ENCODE measurements at regions not wholly inside any gene's neighbourhood (a gene's known extent, or its start where the extent isn't known, plus 50 kb on each side); places are given as distances from the start of the nearest gene placed in this dataset.

DNA sequence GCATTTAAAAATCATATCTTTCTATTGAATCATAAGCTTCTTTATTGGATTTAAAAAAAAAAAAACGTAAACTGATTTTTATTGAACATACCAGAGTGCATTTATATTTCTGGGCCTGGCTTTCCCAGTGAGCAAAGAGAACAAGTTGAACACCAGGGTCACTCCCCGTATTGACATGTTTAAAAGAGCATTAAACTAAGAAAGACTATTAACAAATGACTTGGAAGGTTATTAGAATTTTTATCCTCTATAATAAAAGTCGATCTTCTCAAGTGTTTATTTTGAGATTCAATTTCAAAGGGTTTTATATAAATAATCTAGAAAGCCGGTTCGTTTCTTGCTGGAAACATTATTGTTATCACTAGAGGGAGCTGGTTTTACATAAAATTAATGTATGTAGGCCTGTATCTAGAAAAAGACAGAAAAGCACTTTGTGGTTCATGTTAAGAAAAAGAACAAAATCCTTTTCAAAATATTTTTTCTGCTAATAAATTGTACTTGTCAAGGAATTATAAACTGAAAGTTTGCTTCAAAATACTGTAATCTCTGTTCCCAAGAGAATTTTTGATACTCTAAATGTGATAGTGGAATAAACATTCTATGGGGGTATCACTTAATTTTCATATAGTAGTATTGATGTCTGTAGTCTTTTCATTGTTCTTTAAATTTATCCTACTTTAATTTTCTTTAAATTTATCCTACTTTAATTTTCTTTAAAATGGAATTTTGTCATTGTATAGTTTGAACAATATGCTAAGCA lies 321.8 kb upstream of the MME start:
- Histone ChIP-seq H3K4me1 (ENCODE audit: control insufficient read depth in 2 of 2, insufficient read depth in 2 of 2, low read length in 2 of 2) (no peaks in the 10 kb centered on the region), H3K36me3 (ENCODE audit: control insufficient read depth in 2 of 2, insufficient read depth in 2 of 2, low read length in 2 of 2) (no peaks in the 10 kb centered on the region), H3K27ac (ENCODE audit: low read depth in 2 of 2, low read length in 2 of 2) (no peak overlapping the region), H3K4me3 (ENCODE audit: low read length in 2 of 2) (no peak overlapping the region), H3K27me3 (ENCODE audit: control insufficient read depth in 2 of 2, insufficient read depth in 2 of 2, low read length in 2 of 2) (no peaks in the 10 kb centered on the region), H3K9me3 (ENCODE audit: control insufficient read depth in 2 of 2, low read length in 2 of 2) (no peaks in the 10 kb centered on the region), H3K9ac (ENCODE audit: low read depth in 1 of 2, low read length in 2 of 2) (no peak overlapping the region)

DNA sequence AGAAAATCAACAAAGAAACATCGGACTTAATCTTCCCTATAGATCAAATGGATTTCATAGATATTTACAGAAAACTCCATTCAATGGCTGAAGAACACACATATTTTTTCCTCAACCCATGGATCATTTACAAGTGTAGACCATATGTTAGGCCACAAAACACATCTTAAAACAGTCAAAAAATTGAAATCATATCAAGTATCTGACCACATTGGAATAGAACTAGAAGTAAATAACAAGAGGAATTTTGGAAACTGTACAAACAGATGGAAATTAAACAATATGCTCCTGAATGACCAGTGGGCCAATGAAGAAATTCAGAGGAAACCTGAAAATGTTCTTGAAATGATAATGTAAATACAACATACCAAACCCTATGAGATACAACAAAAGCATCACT lies 323.1 kb upstream of the GPR149 start:
- H3K36me3 ChIP-seq (ENCODE audit: control insufficient read depth in 2 of 2, insufficient read depth in 2 of 2, low read length in 2 of 2) = no peaks in the 10 kb centered on the region

DNA sequence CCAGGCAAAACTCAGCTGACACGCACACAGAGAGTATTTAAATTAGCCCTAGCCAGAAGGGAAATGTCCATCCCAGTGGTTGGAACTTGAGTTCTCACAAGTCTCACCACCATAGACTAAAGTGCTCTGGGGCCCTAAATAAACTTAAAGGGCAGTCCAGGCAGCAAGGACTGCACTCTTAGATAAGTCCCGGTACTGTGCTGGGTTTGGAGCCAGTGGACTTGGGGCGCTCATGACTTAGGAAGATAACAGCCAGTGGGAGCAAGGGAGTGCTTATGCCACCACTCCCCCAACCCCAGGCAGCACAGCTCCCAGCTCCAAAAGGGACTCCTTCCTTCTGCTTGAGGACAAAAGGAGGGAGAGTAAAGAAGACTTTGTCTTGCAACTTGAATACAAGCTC lies 319.5 kb upstream of the GPR149 start:
- Histone ChIP-seq H3K4me3 (ENCODE audit: low read length in 2 of 2) (no peak overlapping the region), H3K27ac (ENCODE audit: low read depth in 2 of 2, low read length in 2 of 2) (no peak overlapping the region), H3K9me3 (ENCODE audit: control insufficient read depth in 2 of 2, low read length in 2 of 2) (no peaks in the 10 kb centered on the region), H3K4me1 (ENCODE audit: control insufficient read depth in 2 of 2, insufficient read depth in 2 of 2, low read length in 2 of 2) (no peaks in the 10 kb centered on the region), H3K27me3 (ENCODE audit: control insufficient read depth in 2 of 2, insufficient read depth in 2 of 2, low read length in 2 of 2) (no peaks in the 10 kb centered on the region), H3K36me3 (ENCODE audit: control insufficient read depth in 2 of 2, insufficient read depth in 2 of 2, low read length in 2 of 2) (no peaks in the 10 kb centered on the region), H3K9ac (ENCODE audit: low read depth in 1 of 2, low read length in 2 of 2) (no peak overlapping the region)

More for the DNA sequence above, 323.1 kb upstream of the GPR149 start:
- Histone ChIP-seq H3K4me3 (ENCODE audit: low read length in 2 of 2) (no peak overlapping the region), H3K9me3 (ENCODE audit: control insufficient read depth in 2 of 2, low read length in 2 of 2) (no peaks in the 10 kb centered on the region), H3K4me1 (ENCODE audit: control insufficient read depth in 2 of 2, insufficient read depth in 2 of 2, low read length in 2 of 2) (no peaks in the 10 kb centered on the region), H3K9ac (ENCODE audit: low read depth in 1 of 2, low read length in 2 of 2) (no peak overlapping the region), H3K27me3 (ENCODE audit: control insufficient read depth in 2 of 2, insufficient read depth in 2 of 2, low read length in 2 of 2) (no peaks in the 10 kb centered on the region), H3K27ac (ENCODE audit: low read depth in 2 of 2, low read length in 2 of 2) (no peak overlapping the region)

DNA sequence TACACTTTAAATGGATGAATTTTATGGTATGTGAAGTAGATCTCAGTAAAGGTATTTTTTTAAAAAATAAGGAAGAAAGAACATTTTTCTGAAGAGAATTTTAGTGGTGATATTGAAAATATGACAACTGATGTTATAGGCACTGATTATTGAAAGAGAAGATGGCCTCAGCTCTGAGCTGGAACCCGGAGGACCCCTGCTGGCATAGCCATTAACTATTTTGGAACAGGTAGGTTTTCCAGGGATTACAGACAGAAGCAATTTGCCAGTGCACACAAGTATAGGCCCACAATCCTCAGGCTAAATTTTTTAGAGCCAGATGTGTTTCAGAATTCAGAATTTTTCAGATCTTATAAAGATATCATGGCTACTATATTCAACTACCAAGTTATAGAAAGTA lies 315.9 kb upstream of the GPR149 start:
- no peaks in the 10 kb centered on the region for H3K9me3 ChIP-seq (ENCODE audit: control insufficient read depth in 2 of 2, low read length in 2 of 2)
- H3K36me3 ChIP-seq (ENCODE audit: control insufficient read depth in 2 of 2, insufficient read depth in 2 of 2, low read length in 2 of 2) = no peaks in the 10 kb centered on the region
- no peaks in the 10 kb centered on the region for H3K27me3 ChIP-seq (ENCODE audit: control insufficient read depth in 2 of 2, insufficient read depth in 2 of 2, low read length in 2 of 2)
- H3K4me1 ChIP-seq (ENCODE audit: control insufficient read depth in 2 of 2, insufficient read depth in 2 of 2, low read length in 2 of 2) = no peaks in the 10 kb centered on the region
- H3K9ac ChIP-seq (ENCODE audit: low read depth in 1 of 2, low read length in 2 of 2) = no peak overlapping the region
- no peak overlapping the region for H3K4me3 ChIP-seq (ENCODE audit: low read length in 2 of 2)
- no peak overlapping the region for H3K27ac ChIP-seq (ENCODE audit: low read depth in 2 of 2, low read length in 2 of 2)

DNA sequence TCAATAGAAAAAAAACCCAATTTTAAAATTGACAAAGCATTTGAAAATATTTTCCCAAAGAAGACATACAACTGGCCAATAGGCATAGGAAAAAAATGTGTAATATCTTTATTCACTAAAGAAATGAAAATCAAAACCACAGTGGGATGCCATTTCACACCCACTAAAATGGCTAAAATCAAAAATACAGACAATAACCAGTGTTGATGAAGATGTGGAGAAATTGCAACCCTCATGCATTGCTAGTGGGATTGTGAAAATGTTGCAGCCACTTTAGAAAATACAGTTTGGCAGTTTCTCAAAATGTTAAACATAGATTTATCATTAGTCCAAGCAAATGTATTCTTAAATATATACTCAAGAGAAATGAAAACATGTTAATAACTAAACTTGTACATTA lies 315.1 kb upstream of the GPR149 start:
- Histone ChIP-seq H3K27ac (ENCODE audit: low read depth in 2 of 2, low read length in 2 of 2) (no peak overlapping the region), H3K36me3 (ENCODE audit: control insufficient read depth in 2 of 2, insufficient read depth in 2 of 2, low read length in 2 of 2) (no peaks in the 10 kb centered on the region), H3K4me3 (ENCODE audit: low read length in 2 of 2) (no peak overlapping the region), H3K27me3 (ENCODE audit: control insufficient read depth in 2 of 2, insufficient read depth in 2 of 2, low read length in 2 of 2) (no peaks in the 10 kb centered on the region), H3K9ac (ENCODE audit: low read depth in 1 of 2, low read length in 2 of 2) (no peak overlapping the region), H3K4me1 (ENCODE audit: control insufficient read depth in 2 of 2, insufficient read depth in 2 of 2, low read length in 2 of 2) (no peaks in the 10 kb centered on the region), H3K9me3 (ENCODE audit: control insufficient read depth in 2 of 2, low read length in 2 of 2) (no peaks in the 10 kb centered on the region)

DNA sequence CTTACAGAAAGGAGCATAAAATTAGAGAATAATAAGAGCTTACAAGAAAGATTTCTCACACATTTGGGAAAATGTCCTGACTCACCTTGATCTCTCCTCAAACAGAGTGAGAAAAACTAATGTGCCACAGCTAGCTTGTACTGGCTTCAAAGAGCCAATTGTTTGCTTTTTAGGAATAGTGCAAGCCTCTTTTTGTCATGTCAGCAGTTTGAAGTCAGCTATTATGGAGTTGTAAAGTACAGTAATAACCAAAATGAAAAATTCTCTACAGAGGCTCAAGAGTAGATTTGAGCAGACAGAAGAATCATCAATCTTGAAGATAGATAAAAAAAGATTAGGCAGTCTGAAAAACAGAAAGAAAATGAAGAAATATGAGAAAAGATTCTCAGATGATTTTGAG lies 313.4 kb upstream of the GPR149 start:
- Histone ChIP-seq H3K27ac (ENCODE audit: low read depth in 2 of 2, low read length in 2 of 2) (no peak overlapping the region), H3K36me3 (ENCODE audit: control insufficient read depth in 2 of 2, insufficient read depth in 2 of 2, low read length in 2 of 2) (no peaks in the 10 kb centered on the region), H3K4me1 (ENCODE audit: control insufficient read depth in 2 of 2, insufficient read depth in 2 of 2, low read length in 2 of 2) (no peaks in the 10 kb centered on the region), H3K9me3 (ENCODE audit: control insufficient read depth in 2 of 2, low read length in 2 of 2) (no peaks in the 10 kb centered on the region), H3K9ac (ENCODE audit: low read depth in 1 of 2, low read length in 2 of 2) (no peak overlapping the region), H3K4me3 (ENCODE audit: low read length in 2 of 2) (no peak overlapping the region), H3K27me3 (ENCODE audit: control insufficient read depth in 2 of 2, insufficient read depth in 2 of 2, low read length in 2 of 2) (no peaks in the 10 kb centered on the region)

DNA sequence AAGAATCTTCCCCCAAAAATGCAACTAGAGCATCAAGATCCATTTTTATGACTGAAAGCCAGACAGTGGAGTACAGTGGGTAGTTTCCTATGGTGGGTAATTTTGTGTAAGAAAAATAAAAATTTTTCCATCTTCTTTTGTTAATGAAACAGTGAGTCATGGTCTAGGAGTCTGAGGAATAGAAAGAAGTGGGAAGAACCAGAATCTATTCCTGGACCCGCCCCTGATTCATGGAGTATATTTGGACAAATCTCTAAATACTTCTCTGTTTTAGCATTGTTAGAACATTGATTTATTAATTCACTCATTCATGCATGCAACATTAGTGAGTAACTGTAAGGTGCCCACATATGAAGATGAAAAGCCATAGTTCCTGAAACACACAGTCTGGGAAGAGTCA lies 304.5 kb upstream of the GPR149 start:
- H3K36me3 ChIP-seq (ENCODE audit: control insufficient read depth in 2 of 2, insufficient read depth in 2 of 2, low read length in 2 of 2) = no peaks in the 10 kb centered on the region
- no peak overlapping the region for H3K9ac ChIP-seq (ENCODE audit: low read depth in 1 of 2, low read length in 2 of 2)
- no peaks in the 10 kb centered on the region for H3K4me1 ChIP-seq (ENCODE audit: control insufficient read depth in 2 of 2, insufficient read depth in 2 of 2, low read length in 2 of 2)
- no peaks in the 10 kb centered on the region for H3K27me3 ChIP-seq (ENCODE audit: control insufficient read depth in 2 of 2, insufficient read depth in 2 of 2, low read length in 2 of 2)
- H3K27ac ChIP-seq (ENCODE audit: low read depth in 2 of 2, low read length in 2 of 2) = no peak overlapping the region
- no peaks in the 10 kb centered on the region for H3K9me3 ChIP-seq (ENCODE audit: control insufficient read depth in 2 of 2, low read length in 2 of 2)
- no peak overlapping the region for H3K4me3 ChIP-seq (ENCODE audit: low read length in 2 of 2)

DNA sequence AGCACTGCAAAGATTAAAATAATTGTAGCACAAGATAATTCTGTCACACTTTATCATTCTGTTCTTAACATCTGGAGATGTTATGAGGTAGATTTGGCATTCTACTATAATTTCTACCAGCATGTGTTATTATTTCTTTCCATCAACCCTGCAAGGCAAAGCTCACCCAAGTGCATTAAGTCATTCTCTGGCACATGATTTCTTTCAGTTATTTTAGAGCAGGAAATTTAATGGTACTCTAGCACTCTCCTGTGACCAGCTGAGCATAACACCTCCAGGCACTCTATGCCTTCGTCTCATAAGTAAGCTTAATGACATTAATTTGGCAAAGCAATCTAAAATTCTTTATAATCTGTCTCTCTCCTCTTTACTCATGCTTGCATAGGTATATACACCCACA lies 300.2 kb upstream of the GPR149 start:
- H3K27me3 ChIP-seq (ENCODE audit: control insufficient read depth in 2 of 2, insufficient read depth in 2 of 2, low read length in 2 of 2) = no peaks in the 10 kb centered on the region

DNA sequence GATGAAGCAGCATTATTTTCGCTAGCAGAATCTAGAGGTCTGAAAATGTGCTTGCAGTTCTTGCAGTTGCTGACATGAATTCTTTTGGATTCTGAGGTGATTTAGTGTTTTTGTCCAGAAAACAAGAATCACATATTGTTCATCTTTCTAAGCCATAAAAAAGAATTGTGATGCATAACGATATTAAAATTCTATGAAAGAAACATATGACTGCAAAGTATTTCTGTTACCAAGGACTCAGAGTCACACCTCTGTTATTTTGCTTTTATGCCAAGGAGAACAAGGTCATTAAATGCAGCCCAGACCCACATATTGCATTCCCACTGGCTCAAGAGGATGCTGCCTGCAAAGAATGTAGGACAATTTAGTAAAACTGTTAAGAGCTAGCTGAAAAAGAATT lies 299.8 kb upstream of the GPR149 start:
- Histone ChIP-seq H3K9me3 (ENCODE audit: control insufficient read depth in 2 of 2, low read length in 2 of 2) (no peaks in the 10 kb centered on the region), H3K4me1 (ENCODE audit: control insufficient read depth in 2 of 2, insufficient read depth in 2 of 2, low read length in 2 of 2) (no peaks in the 10 kb centered on the region), H3K9ac (ENCODE audit: low read depth in 1 of 2, low read length in 2 of 2) (no peak overlapping the region), H3K36me3 (ENCODE audit: control insufficient read depth in 2 of 2, insufficient read depth in 2 of 2, low read length in 2 of 2) (no peaks in the 10 kb centered on the region), H3K27me3 (ENCODE audit: control insufficient read depth in 2 of 2, insufficient read depth in 2 of 2, low read length in 2 of 2) (no peaks in the 10 kb centered on the region), H3K27ac (ENCODE audit: low read depth in 2 of 2, low read length in 2 of 2) (no peak overlapping the region), H3K4me3 (ENCODE audit: low read length in 2 of 2) (no peak overlapping the region)

More for the DNA sequence above, 300.2 kb upstream of the GPR149 start:
- H3K36me3 ChIP-seq (ENCODE audit: control insufficient read depth in 2 of 2, insufficient read depth in 2 of 2, low read length in 2 of 2) = no peaks in the 10 kb centered on the region
- no peak overlapping the region for H3K9ac ChIP-seq (ENCODE audit: low read depth in 1 of 2, low read length in 2 of 2)
- no peak overlapping the region for H3K27ac ChIP-seq (ENCODE audit: low read depth in 2 of 2, low read length in 2 of 2)
- no peak overlapping the region for H3K4me3 ChIP-seq (ENCODE audit: low read length in 2 of 2)
- no peaks in the 10 kb centered on the region for H3K4me1 ChIP-seq (ENCODE audit: control insufficient read depth in 2 of 2, insufficient read depth in 2 of 2, low read length in 2 of 2)
- H3K9me3 ChIP-seq (ENCODE audit: control insufficient read depth in 2 of 2, low read length in 2 of 2) = no peaks in the 10 kb centered on the region

DNA sequence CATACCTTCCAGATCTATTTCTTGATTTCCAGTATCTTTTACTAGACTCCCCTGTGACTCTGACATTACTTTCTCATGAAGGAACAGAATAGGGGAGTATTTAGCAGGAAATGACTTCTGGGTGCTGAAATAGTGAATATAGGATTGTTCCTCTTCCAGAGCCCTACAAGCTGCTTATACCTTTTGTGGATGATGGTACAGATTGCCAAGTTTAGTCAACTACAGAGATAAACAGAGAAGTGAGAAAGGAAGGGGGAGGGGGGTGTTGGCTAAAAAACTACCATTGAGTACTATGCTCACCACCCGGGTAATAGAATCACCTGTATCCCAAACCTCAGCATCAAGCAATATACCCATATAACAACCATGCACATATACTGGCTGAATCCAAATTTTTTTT lies 298.3 kb upstream of the GPR149 start:
- Histone ChIP-seq H3K36me3 (ENCODE audit: control insufficient read depth in 2 of 2, insufficient read depth in 2 of 2, low read length in 2 of 2) (no peaks in the 10 kb centered on the region), H3K9me3 (ENCODE audit: control insufficient read depth in 2 of 2, low read length in 2 of 2) (no peaks in the 10 kb centered on the region), H3K4me1 (ENCODE audit: control insufficient read depth in 2 of 2, insufficient read depth in 2 of 2, low read length in 2 of 2) (no peaks in the 10 kb centered on the region), H3K9ac (ENCODE audit: low read depth in 1 of 2, low read length in 2 of 2) (no peak overlapping the region), H3K4me3 (ENCODE audit: low read length in 2 of 2) (no peak overlapping the region), H3K27me3 (ENCODE audit: control insufficient read depth in 2 of 2, insufficient read depth in 2 of 2, low read length in 2 of 2) (no peaks in the 10 kb centered on the region), H3K27ac (ENCODE audit: low read depth in 2 of 2, low read length in 2 of 2) (no peak overlapping the region)

DNA sequence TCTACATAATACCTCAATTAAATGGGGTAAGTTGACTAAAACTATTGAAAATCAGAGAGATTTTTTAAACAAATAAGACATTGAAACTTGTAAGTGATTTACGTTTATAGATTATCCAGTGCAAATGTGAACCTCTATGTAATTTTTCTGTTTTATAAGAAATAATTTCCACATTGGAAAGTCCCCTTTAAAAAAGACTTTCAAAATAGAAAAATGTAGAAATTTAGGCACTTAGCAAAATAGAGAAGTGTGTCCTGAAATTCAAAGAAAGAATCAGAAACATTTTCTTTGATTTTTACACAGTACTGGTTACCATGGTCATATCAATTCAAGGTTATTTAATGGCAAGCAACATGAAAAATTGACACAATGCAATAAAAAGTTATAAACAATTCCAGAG lies 290.9 kb upstream of the GPR149 start:
- no peaks in the 10 kb centered on the region for H3K4me1 ChIP-seq (ENCODE audit: control insufficient read depth in 2 of 2, insufficient read depth in 2 of 2, low read length in 2 of 2)
- no peaks in the 10 kb centered on the region for H3K27me3 ChIP-seq (ENCODE audit: control insufficient read depth in 2 of 2, insufficient read depth in 2 of 2, low read length in 2 of 2)
- H3K9me3 ChIP-seq (ENCODE audit: control insufficient read depth in 2 of 2, low read length in 2 of 2) = no peaks in the 10 kb centered on the region
- H3K9ac ChIP-seq (ENCODE audit: low read depth in 1 of 2, low read length in 2 of 2) = no peak overlapping the region
- H3K36me3 ChIP-seq (ENCODE audit: control insufficient read depth in 2 of 2, insufficient read depth in 2 of 2, low read length in 2 of 2) = no peaks in the 10 kb centered on the region
- no peak overlapping the region for H3K27ac ChIP-seq (ENCODE audit: low read depth in 2 of 2, low read length in 2 of 2)
- H3K4me3 ChIP-seq (ENCODE audit: low read length in 2 of 2) = no peak overlapping the region
